ENCODE measurements at regions not wholly inside any gene's neighbourhood (a gene's known extent, or its start where the extent isn't known, plus 50 kb on each side); places are given as distances from the start of the nearest gene placed in this dataset.

DNA sequence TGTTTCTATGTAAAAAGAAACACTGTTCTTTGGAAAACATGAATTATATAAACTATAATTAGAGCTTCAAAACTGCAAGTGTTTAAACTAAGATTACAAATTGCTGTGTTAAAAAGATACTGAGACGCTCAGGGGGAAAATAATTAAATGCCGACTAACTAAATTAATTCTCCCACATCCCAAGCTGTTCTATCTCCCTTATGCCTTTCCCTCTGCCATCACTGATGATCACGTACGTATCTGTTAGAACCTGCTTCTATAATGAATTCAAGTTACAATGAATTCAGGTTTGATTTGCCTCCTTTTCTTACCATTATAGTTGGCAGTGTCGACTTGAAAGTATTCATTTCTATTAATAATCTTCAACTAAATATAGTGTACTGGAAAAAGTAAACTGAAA, 349.9 kb upstream of the CDH6 start:
- no peaks in the 10 kb centered on the region for H3K4me1 Mint-ChIP-seq
- no peaks in the 10 kb centered on the region for H3K36me3 ChIP-seq (ENCODE audit: control insufficient read depth, insufficient read depth, low read length)
- H3K27ac Mint-ChIP-seq = no peak overlapping the region
- WGBS (ENCODE audit: insufficient coverage) = 95% methylated on average over 4 of the region's 5 CpGs
- H3K27me3 Mint-ChIP-seq (ENCODE audit: low read depth in 2 of 2) = no peaks in the 10 kb centered on the region
- no peaks in the 10 kb centered on the region for H3K36me3 Mint-ChIP-seq
- H3K27ac ChIP-seq (ENCODE audit: low read length) = no peak overlapping the region
- DNase-seq = no peak
- no peaks in the 10 kb centered on the region for H3K27me3 ChIP-seq (ENCODE audit: control insufficient read depth, insufficient read depth, low read length)
- H3K4me1 ChIP-seq (ENCODE audit: control insufficient read depth, insufficient read depth, low read length) = no peaks in the 10 kb centered on the region
- TF ChIP-seq, protein P1, sequence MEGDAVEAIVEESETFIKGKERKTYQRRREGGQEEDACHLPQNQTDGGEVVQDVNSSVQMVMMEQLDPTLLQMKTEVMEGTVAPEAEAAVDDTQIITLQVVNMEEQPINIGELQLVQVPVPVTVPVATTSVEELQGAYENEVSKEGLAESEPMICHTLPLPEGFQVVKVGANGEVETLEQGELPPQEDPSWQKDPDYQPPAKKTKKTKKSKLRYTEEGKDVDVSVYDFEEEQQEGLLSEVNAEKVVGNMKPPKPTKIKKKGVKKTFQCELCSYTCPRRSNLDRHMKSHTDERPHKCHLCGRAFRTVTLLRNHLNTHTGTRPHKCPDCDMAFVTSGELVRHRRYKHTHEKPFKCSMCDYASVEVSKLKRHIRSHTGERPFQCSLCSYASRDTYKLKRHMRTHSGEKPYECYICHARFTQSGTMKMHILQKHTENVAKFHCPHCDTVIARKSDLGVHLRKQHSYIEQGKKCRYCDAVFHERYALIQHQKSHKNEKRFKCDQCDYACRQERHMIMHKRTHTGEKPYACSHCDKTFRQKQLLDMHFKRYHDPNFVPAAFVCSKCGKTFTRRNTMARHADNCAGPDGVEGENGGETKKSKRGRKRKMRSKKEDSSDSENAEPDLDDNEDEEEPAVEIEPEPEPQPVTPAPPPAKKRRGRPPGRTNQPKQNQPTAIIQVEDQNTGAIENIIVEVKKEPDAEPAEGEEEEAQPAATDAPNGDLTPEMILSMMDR (IDR thresholded peaks at IDR 0.05) = no peak
- no peak for ATAC-seq
- intact Hi-C loops (cut with micrococcal nuclease) = no loop called here
- H3K4me3 ChIP-seq (ENCODE audit: low read length) = no peak overlapping the region
- no peaks in the 10 kb centered on the region for H3K9me3 ChIP-seq (ENCODE audit: control insufficient read depth, insufficient read depth, low read length)
- peaks cover 12 to 15% of the 10 kb centered on the region in 2 donors for H3K9me3 Mint-ChIP-seq
- no peak overlapping the region for H3K4me3 Mint-ChIP-seq

DNA sequence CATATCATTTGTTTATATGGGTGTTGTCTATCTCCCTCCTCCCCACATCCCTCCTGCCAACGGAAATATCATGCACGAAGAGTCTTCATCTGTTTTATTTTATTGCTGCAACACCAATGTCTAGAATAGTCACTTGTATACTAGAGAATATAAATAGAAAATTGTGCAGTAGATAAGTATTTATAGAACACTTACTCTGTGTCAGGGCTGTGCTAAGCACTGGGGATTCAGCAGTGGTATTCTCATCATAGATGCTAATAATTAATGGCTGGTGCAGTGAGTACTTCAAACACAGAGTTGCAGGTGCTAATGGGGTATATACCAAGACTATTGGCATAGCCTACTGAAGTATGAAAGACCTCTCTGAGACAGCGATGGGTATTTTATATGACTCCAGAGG, 353.5 kb upstream of the CDH6 start:
- peaks cover 15% of the 10 kb centered on the region for H3K36me3 Mint-ChIP-seq
- Histone ChIP-seq H3K9me3 (ENCODE audit: control insufficient read depth, insufficient read depth, low read length) (no peaks in the 10 kb centered on the region), H3K4me3 (ENCODE audit: low read length) (no peak overlapping the region), H3K36me3 (ENCODE audit: control insufficient read depth, insufficient read depth, low read length) (no peaks in the 10 kb centered on the region), H3K27me3 (ENCODE audit: control insufficient read depth, insufficient read depth, low read length) (no peaks in the 10 kb centered on the region), H3K27ac (ENCODE audit: low read length) (no peak overlapping the region), H3K4me1 (ENCODE audit: control insufficient read depth, insufficient read depth, low read length) (no peaks in the 10 kb centered on the region)
- TF ChIP-seq, protein P1 (IDR thresholded peaks at IDR 0.05) = no peak
- ATAC-seq (no peak), DNase-seq (no peak)
- intact Hi-C loops (cut with micrococcal nuclease) = no loop called here
- no peaks in the 10 kb centered on the region for H3K4me1 Mint-ChIP-seq
- H3K4me3 Mint-ChIP-seq = no peak overlapping the region
- 100% methylated on average over 1 of the region's 3 CpGs for WGBS (ENCODE audit: insufficient coverage)
- H3K27ac Mint-ChIP-seq = no peak overlapping the region
- H3K27me3 Mint-ChIP-seq (ENCODE audit: low read depth in 2 of 2) = no peaks in the 10 kb centered on the region
- H3K9me3 Mint-ChIP-seq = peaks cover 21 to 34% of the 10 kb centered on the region in 2 donors

DNA sequence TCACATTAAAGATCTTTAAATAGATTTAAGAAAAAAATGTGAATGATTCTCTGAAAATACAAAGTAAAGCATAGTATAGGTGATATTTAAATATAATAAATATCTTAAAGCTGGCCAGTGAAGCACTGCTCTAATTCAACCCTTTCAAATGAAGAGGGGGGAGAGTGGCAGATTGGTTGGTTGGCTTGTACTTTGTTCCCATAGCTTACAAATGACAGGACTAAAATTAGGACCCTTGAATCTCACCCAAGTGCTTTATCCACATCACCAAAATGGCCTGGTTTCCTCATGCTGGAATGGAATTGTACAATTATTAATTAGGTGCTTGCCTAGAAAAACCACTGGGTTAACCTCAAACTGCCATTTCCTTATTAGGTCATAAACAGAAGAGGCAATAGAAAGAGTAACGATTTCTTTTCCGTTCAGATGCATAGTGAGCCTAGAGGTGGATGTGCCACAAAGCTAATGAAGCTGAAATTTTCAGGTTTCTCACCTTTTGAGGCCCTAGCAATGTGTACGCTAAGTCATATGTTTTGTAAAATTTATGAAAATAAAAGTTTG, 354.5 kb upstream of the CDH6 start:
- TF ChIP-seq, protein P1 (IDR thresholded peaks at IDR 0.05) = no peak
- ATAC-seq (no peak), DNase-seq (no peak)
- intact Hi-C loops (cut with micrococcal nuclease) = no loop called here
- Mint-ChIP-seq H3K27ac (no peak overlapping the region), H3K4me3 (no peak overlapping the region), H3K4me1 (no peaks in the 10 kb centered on the region), H3K27me3 (ENCODE audit: low read depth in 2 of 2) (no peaks in the 10 kb centered on the region), H3K36me3 (peaks cover 15% of the 10 kb centered on the region), H3K9me3 (peaks cover 22 to 34% of the 10 kb centered on the region in 2 donors)
- no peak overlapping the region for H3K27ac ChIP-seq (ENCODE audit: low read length)
- no peaks in the 10 kb centered on the region for H3K9me3 ChIP-seq (ENCODE audit: control insufficient read depth, insufficient read depth, low read length)
- no peaks in the 10 kb centered on the region for H3K36me3 ChIP-seq (ENCODE audit: control insufficient read depth, insufficient read depth, low read length)
- WGBS (ENCODE audit: insufficient coverage) = 56% methylated on average over 3 of the region's 3 CpGs
- no peaks in the 10 kb centered on the region for H3K4me1 ChIP-seq (ENCODE audit: control insufficient read depth, insufficient read depth, low read length)
- H3K4me3 ChIP-seq (ENCODE audit: low read length) = no peak overlapping the region
- no peaks in the 10 kb centered on the region for H3K27me3 ChIP-seq (ENCODE audit: control insufficient read depth, insufficient read depth, low read length)

DNA sequence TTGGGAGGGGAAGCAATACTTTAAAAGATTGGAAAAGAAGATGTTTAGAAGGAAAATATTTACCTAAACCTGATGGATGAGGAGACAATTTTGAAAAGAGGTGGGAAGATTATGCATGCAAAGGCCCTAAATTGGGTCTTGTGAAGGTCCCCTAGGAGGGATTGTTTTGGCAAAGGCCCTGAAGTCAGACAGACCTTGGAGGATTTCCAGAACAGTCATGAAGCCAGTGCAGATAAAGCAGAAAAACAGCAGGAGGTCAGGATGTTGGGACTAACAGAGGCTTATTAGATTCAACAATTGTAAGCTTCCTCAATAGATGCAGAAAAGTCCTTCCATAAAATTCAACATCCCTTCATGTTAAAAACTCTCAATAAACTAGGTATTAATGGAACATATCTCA, 361.0 kb upstream of the CDH6 start:
- no peak for DNase-seq
- Histone ChIP-seq H3K27me3 (ENCODE audit: control insufficient read depth, insufficient read depth, low read length) (no peaks in the 10 kb centered on the region), H3K4me3 (ENCODE audit: low read length) (no peak overlapping the region), H3K36me3 (ENCODE audit: control insufficient read depth, insufficient read depth, low read length) (no peaks in the 10 kb centered on the region), H3K27ac (ENCODE audit: low read length) (no peak overlapping the region), H3K9me3 (ENCODE audit: control insufficient read depth, insufficient read depth, low read length) (peaks cover 1% of the 10 kb centered on the region), H3K4me1 (ENCODE audit: control insufficient read depth, insufficient read depth, low read length) (no peaks in the 10 kb centered on the region)
- Mint-ChIP-seq H3K4me1 (no peaks in the 10 kb centered on the region), H3K36me3 (peaks cover 27% of the 10 kb centered on the region), H3K27me3 (ENCODE audit: low read depth in 2 of 2) (no peaks in the 10 kb centered on the region), H3K4me3 (no peak overlapping the region), H3K27ac (no peak overlapping the region), H3K9me3 (peaks cover 22 to 30% of the 10 kb centered on the region in 2 donors)
- intact Hi-C loops (cut with micrococcal nuclease) = no loop called here
- TF ChIP-seq, protein P1 (IDR thresholded peaks at IDR 0.05) = no peak
- no peak for ATAC-seq
